Ovary (tissue), 3 donors: ENCODE measurements at regions not wholly inside any gene's neighbourhood (a gene's known extent, or its start where the extent isn't known, plus 50 kb on each side); places are given as distances from the start of the nearest gene placed in this dataset.

Experiments
- CTCF ChIP-seq, 3 donors: fragments of 450-650 bp in 2 of 3; fragments of 200-600 bp in 1 of 3; IDR thresholded peaks; one replicate each; pipeline versions ENCODE4 v1.5.1 to v1.8.0; 2016 to 2022; ENCODE audit warnings: antibody characterized with exemption in 3 of 3, mild to moderate bottlenecking in 1 of 3
- EP300 ChIP-seq: sonication (generic); formaldehyde crosslinking; IDR thresholded peaks from one replicate; pipeline ENCODE4 v1.6.1; 2017; ENCODE audit warnings: antibody characterized with exemption
- POLR2A ChIP-seq: fragments of 450-650 bp; IDR thresholded peaks from one replicate; pipeline ENCODE4 v1.6.1; 2017; ENCODE audit warnings: antibody characterized with exemption, mild to moderate bottlenecking, moderate library complexity
- donor health status: DM: no; HTN: no; CAD: no.

- TF ChIP-seq CTCF (IDR thresholded peaks at IDR 0.05): no peak
- no peak for TF ChIP-seq POLR2A
- TF ChIP-seq EP300: no peak
Observed at GRCh38 chr5:38099205-38100168, 158.9 kb upstream of the EGFLAM start.
